ENCODE measurements at regions not wholly inside any gene's neighbourhood (a gene's known extent, or its start where the extent isn't known, plus 50 kb on each side); places are given as distances from the start of the nearest gene placed in this dataset.

DNA sequence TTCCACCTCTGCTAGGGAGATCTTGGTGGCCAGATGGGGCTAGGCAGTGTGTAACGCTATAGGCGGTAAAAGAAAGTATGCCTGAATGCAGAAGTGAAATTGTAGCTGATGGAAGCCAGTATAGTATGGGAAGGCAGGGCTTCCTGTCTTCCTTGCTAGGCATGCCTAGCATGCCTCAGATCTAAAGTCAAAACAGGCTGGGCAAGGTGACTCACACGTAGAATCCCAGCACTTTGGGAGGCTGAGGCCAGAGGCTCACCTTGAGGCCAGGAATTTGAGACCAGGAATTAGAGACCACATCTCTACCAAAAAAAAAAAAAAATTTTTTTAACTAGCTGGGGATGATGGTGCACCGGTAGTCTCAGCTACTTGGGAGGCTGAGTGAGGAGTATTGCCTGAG, 281.7 kb upstream of the MTNR1B start:
- Histone ChIP-seq H3K27me3 (ENCODE audit: control insufficient read depth, extremely low read depth, insufficient read depth, low read length) (no peaks in the 10 kb centered on the region), H3K9ac (ENCODE audit: control insufficient read depth, extremely low read depth, insufficient read depth, low read length) (no peak overlapping the region), H3K79me2 (ENCODE audit: control insufficient read depth, insufficient read depth, low read length) (no peaks in the 10 kb centered on the region), H3K27ac (ENCODE audit: control insufficient read depth, insufficient read depth, low read length) (no peak overlapping the region), H3K4me3 (ENCODE audit: control insufficient read depth in 2 of 3, extremely low read depth in 1 of 3, insufficient read depth in 2 of 3, low read depth in 1 of 3, low read length in 3 of 3) (no peak overlapping the region), H2AFZ (ENCODE audit: control insufficient read depth, low read length) (peak overlapping the region; percentile 60), H3K9me1 (ENCODE audit: control insufficient read depth, extremely low read depth, insufficient read depth, low read length) (no peaks in the 10 kb centered on the region), H3K9me3 (ENCODE audit: control insufficient read depth, low read depth, low read length) (no peaks in the 10 kb centered on the region), H3K4me1 (ENCODE audit: control insufficient read depth, extremely low read depth, insufficient read depth, low read length) (peaks cover 3% of the 10 kb centered on the region), H4K20me1 (ENCODE audit: control insufficient read depth, extremely low read depth, insufficient read depth, low read length) (no peaks in the 10 kb centered on the region), H3K4me2 (ENCODE audit: control insufficient read depth, extremely low read depth, insufficient read depth, low read depth, low read length) (no peak overlapping the region), H3K36me3 (ENCODE audit: control insufficient read depth in 2 of 2, extremely low read depth in 1 of 2, insufficient read depth in 2 of 2, low read length in 2 of 2) (no peaks in the 10 kb centered on the region)
- no peak for DNase-seq (ENCODE audit: low read depth, low spot score)
- dilution Hi-C loops (cut with MboI; ENCODE audit: extremely low pct_ligation_motif_present, low sequenced_read_pairs), result no loop called here
- peak; percentile 29 for FAIRE-seq
- TF ChIP-seq EZH2 (IDR thresholded peaks at IDR 0.05; ENCODE audit: low read length) (no peak), CTCF (optimal IDR thresholded peaks at IDR 0.05 in 1 of 3, IDR thresholded peaks at IDR 0.05 in 1 of 3, conservative IDR thresholded peaks at IDR 0.05 in 1 of 3; ENCODE audit: extremely low read depth in 1 of 3, insufficient read depth in 2 of 3, low read length in 3 of 3) (no peak)

DNA sequence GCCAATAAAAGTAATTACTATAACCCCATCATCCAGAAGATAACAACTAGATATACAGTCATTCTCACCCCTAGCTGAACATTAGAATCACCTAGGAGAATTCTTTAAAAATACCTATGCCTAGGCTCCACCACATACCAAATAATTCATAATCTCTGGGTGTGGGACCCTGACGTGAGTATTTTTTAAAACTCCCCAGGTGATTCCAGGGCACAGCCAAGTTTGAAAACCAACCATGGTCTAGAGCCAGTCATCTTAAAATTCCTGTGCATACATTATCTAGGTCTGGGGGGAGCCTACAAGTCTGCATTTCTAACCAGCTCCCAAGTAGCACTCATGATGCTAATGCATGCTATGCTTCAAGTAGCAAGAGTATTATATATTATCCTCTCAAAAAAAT, 281.0 kb upstream of the MTNR1B start:
- Histone ChIP-seq H3K4me2 (ENCODE audit: control insufficient read depth, extremely low read depth, insufficient read depth, low read depth, low read length) (no peak overlapping the region), H4K20me1 (ENCODE audit: control insufficient read depth, extremely low read depth, insufficient read depth, low read length) (no peaks in the 10 kb centered on the region), H3K4me1 (ENCODE audit: control insufficient read depth, extremely low read depth, insufficient read depth, low read length) (peaks cover 9% of the 10 kb centered on the region), H3K9me3 (ENCODE audit: control insufficient read depth, low read depth, low read length) (no peaks in the 10 kb centered on the region), H3K27me3 (ENCODE audit: control insufficient read depth, extremely low read depth, insufficient read depth, low read length) (no peaks in the 10 kb centered on the region), H3K4me3 (ENCODE audit: control insufficient read depth in 2 of 3, extremely low read depth in 1 of 3, insufficient read depth in 2 of 3, low read depth in 1 of 3, low read length in 3 of 3) (no peak overlapping the region), H3K9me1 (ENCODE audit: control insufficient read depth, extremely low read depth, insufficient read depth, low read length) (no peaks in the 10 kb centered on the region), H3K9ac (ENCODE audit: control insufficient read depth, extremely low read depth, insufficient read depth, low read length) (no peak overlapping the region), H2AFZ (ENCODE audit: control insufficient read depth, low read length) (no peak overlapping the region), H3K36me3 (ENCODE audit: control insufficient read depth in 2 of 2, extremely low read depth in 1 of 2, insufficient read depth in 2 of 2, low read length in 2 of 2) (no peaks in the 10 kb centered on the region), H3K79me2 (ENCODE audit: control insufficient read depth, insufficient read depth, low read length) (no peaks in the 10 kb centered on the region), H3K27ac (ENCODE audit: control insufficient read depth, insufficient read depth, low read length) (no peak overlapping the region)
- FAIRE-seq (no peak), DNase-seq (ENCODE audit: low read depth, low spot score) (no peak)
- dilution Hi-C loops (cut with MboI; ENCODE audit: extremely low pct_ligation_motif_present, low sequenced_read_pairs), result no loop called here
- TF ChIP-seq CTCF (optimal IDR thresholded peaks at IDR 0.05 in 1 of 3, IDR thresholded peaks at IDR 0.05 in 1 of 3, conservative IDR thresholded peaks at IDR 0.05 in 1 of 3; ENCODE audit: extremely low read depth in 1 of 3, insufficient read depth in 2 of 3, low read length in 3 of 3) (no peak), EZH2 (IDR thresholded peaks at IDR 0.05; ENCODE audit: low read length) (no peak)

Data from keratinocyte (primary cell).